A549 (cell line): ENCODE measurements at regions not wholly inside any gene's neighbourhood (a gene's known extent, or its start where the extent isn't known, plus 50 kb on each side); places are given as distances from the start of the nearest gene placed in this dataset.

Source experiments
- ELK1 ChIP-seq: fragments of 150-350 bp; IDR thresholded peaks from 2 replicates; pipeline ENCODE4 v1.6.1; 2014; ENCODE audit warnings: low read depth, mild to moderate bottlenecking, low read length
- EP300 ChIP-seq, 2 experiments: fragments of >200 bp; sonication (Bioruptor Twin); formaldehyde crosslinking; IDR thresholded peaks; 2 replicates in 1 of 2; 3 replicates in 1 of 2; pipeline ENCODE4 v1.6.1; 2016 to 2017
- ESRRA ChIP-seq: fragments of 150-350 bp; IDR thresholded peaks from 2 replicates; pipeline ENCODE4 v1.6.1; 2014; ENCODE audit warnings: mild to moderate bottlenecking, low read length, borderline replicate concordance
- HOXB13 ChIP-seq: fragments of 250-450 bp; sonication (Bioruptor Pico); IDR thresholded peaks from 2 replicates; pipeline ENCODE4 v1.5.0; 2020; ENCODE audit warnings: low read depth, mild to moderate bottlenecking, moderate library complexity
- KDM1A ChIP-seq: fragments of 200-600 bp; sonication (generic); IDR thresholded peaks from 2 replicates; pipeline ENCODE4 v1.6.1; 2016; ENCODE audit warnings: low read depth, mild to moderate bottlenecking
- NFE2L2 ChIP-seq: fragments of 150-350 bp; conservative IDR thresholded peaks from 2 replicates; pipeline ENCODE4 v1.6.1; 2014; ENCODE audit warnings: low read length
- NR3C1 ChIP-seq: fragments of >200 bp; sonication (Bioruptor Twin); formaldehyde crosslinking; IDR thresholded peaks from 3 replicates; pipeline ENCODE4 v1.6.1; 2017
- PHF8 ChIP-seq: fragments of 200-600 bp; sonication (generic); IDR thresholded peaks from 2 replicates; pipeline ENCODE4 v1.6.1; 2016; ENCODE audit warnings: low read depth, mild to moderate bottlenecking, antibody characterized with exemption, moderate library complexity, borderline replicate concordance
- POLR2A ChIP-seq: IDR thresholded peaks from 2 replicates; pipeline ENCODE4 v1.6.1; 2012; ENCODE audit warnings: mild to moderate bottlenecking, low read length
- POLR2AphosphoS2 ChIP-seq: conservative IDR thresholded peaks from 2 replicates; pipeline ENCODE4 v1.6.1; 2012; ENCODE audit warnings: low read length, improper control_type of control experiment, inconsistent platforms
- RCOR1 ChIP-seq: fragments of 150-350 bp; IDR thresholded peaks from 2 replicates; pipeline ENCODE4 v1.6.1; 2014; ENCODE audit warnings: antibody characterized with exemption, low read length, low read depth
- SMC3 ChIP-seq: fragments of >200 bp; sonication (Bioruptor Twin); formaldehyde crosslinking; IDR thresholded peaks from 3 replicates; pipeline ENCODE4 v1.6.1; 2018; ENCODE audit warnings: inconsistent platforms
- USF2 ChIP-seq: fragments of 450-650 bp; IDR thresholded peaks from 2 replicates; pipeline ENCODE4 v1.6.1; 2014; ENCODE audit warnings: antibody characterized with exemption
- TF ChIP-seq, protein P1 (sequence below): fragments of >200 bp; sonication (Bioruptor Twin); formaldehyde crosslinking; IDR thresholded peaks from 3 replicates; pipeline ENCODE4 v1.5.1; 2016

DNA sequence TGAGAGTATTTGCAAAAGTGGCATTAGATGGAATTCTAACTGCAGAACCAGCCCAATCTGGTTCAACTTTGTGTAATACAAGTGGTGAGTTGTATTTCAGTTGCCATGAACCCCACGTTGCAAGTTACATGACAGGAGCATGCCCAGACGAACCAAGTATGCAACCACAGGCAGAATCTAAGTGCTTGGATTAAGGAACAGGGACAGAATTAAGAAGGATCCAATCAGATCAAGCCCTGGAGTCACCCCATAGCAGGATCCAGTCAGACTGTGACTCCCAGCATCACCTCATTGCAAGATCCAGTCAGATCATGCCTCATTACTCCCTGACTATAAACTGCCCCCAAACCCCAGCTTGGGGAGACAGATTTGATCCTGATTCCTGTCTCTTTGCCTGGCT, 388.7 kb upstream of the NRP1 start:
- TF ChIP-seq HOXB13 (CRISPR knock-in tag) = no peak
- TF ChIP-seq, protein P1, sequence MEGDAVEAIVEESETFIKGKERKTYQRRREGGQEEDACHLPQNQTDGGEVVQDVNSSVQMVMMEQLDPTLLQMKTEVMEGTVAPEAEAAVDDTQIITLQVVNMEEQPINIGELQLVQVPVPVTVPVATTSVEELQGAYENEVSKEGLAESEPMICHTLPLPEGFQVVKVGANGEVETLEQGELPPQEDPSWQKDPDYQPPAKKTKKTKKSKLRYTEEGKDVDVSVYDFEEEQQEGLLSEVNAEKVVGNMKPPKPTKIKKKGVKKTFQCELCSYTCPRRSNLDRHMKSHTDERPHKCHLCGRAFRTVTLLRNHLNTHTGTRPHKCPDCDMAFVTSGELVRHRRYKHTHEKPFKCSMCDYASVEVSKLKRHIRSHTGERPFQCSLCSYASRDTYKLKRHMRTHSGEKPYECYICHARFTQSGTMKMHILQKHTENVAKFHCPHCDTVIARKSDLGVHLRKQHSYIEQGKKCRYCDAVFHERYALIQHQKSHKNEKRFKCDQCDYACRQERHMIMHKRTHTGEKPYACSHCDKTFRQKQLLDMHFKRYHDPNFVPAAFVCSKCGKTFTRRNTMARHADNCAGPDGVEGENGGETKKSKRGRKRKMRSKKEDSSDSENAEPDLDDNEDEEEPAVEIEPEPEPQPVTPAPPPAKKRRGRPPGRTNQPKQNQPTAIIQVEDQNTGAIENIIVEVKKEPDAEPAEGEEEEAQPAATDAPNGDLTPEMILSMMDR = no peak
- TF ChIP-seq ELK1 = no peak
- TF ChIP-seq POLR2A = no peak
- TF ChIP-seq PHF8 = no peak
- no peak for TF ChIP-seq SMC3
- no peak for TF ChIP-seq POLR2AphosphoS2
- TF ChIP-seq USF2 = no peak
- TF ChIP-seq ESRRA = no peak
- no peak for TF ChIP-seq RCOR1
- no peak for TF ChIP-seq KDM1A
- TF ChIP-seq NFE2L2 = no peak
- TF ChIP-seq NR3C1 = no peak
- no peak for TF ChIP-seq EP300 (IDR thresholded peaks at IDR 0.05)
